ENCODE measurements at regions not wholly inside any gene's neighbourhood (a gene's known extent, or its start where the extent isn't known, plus 50 kb on each side); places are given as distances from the start of the nearest gene placed in this dataset.
A peak's percentile ranks its signal among the peaks of the same experiment; 100 is the strongest.

- Histone ChIP-seq H3K4me1 (ENCODE audit: control insufficient read depth in 2 of 3, insufficient read depth in 2 of 3, low read depth in 1 of 3, low read length in 3 of 3) (no peaks in the 10 kb centered on the region), H3K27ac (ENCODE audit: low read depth in 2 of 2, low read length in 2 of 2) (no peak overlapping the region), H3K27me3 (ENCODE audit: control insufficient read depth, insufficient read depth, low read length) (no peaks in the 10 kb centered on the region), H3K9me3 (ENCODE audit: control insufficient read depth in 2 of 3, insufficient read depth in 1 of 3, low read length in 3 of 3) (peaks cover 0 to 4% (median 0%) of the 10 kb centered on the region in 3 donors), H3K9ac (ENCODE audit: low read length in 3 of 3) (no peak overlapping the region), H3K36me3 (ENCODE audit: control insufficient read depth in 2 of 3, insufficient read depth in 3 of 3, low read length in 3 of 3) (peaks cover 0 to 2% (median 0%) of the 10 kb centered on the region in 3 donors), H3K4me3 (ENCODE audit: low read length in 3 of 3) (no peak overlapping the region)
- intact Hi-C loops (cut with DNase I), result no loop called here
- FAIRE-seq (no peak), DNase-seq (no peak)
- TF ChIP-seq, protein P1, sequence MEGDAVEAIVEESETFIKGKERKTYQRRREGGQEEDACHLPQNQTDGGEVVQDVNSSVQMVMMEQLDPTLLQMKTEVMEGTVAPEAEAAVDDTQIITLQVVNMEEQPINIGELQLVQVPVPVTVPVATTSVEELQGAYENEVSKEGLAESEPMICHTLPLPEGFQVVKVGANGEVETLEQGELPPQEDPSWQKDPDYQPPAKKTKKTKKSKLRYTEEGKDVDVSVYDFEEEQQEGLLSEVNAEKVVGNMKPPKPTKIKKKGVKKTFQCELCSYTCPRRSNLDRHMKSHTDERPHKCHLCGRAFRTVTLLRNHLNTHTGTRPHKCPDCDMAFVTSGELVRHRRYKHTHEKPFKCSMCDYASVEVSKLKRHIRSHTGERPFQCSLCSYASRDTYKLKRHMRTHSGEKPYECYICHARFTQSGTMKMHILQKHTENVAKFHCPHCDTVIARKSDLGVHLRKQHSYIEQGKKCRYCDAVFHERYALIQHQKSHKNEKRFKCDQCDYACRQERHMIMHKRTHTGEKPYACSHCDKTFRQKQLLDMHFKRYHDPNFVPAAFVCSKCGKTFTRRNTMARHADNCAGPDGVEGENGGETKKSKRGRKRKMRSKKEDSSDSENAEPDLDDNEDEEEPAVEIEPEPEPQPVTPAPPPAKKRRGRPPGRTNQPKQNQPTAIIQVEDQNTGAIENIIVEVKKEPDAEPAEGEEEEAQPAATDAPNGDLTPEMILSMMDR (IDR thresholded peaks at IDR 0.05; ENCODE audit: borderline replicate concordance, extremely low read depth, insufficient read depth), result no peak
These were observed 230.0 kb upstream of the SULF2 start for GRCh38 chr20:48015141-48015910.

GRCh38 chr20:48012401-48012974, 227.2 kb upstream of the SULF2 start:
- no peak for DNase-seq
- no peak overlapping the region for H3K27ac ChIP-seq (ENCODE audit: low read depth in 2 of 2, low read length in 2 of 2)
- TF ChIP-seq, protein P1 (IDR thresholded peaks at IDR 0.05; ENCODE audit: borderline replicate concordance, extremely low read depth, insufficient read depth), result no peak
- H3K27me3 ChIP-seq (ENCODE audit: control insufficient read depth, insufficient read depth, low read length), result no peaks in the 10 kb centered on the region
- no peak for FAIRE-seq
- H3K4me1 ChIP-seq (ENCODE audit: control insufficient read depth in 2 of 3, insufficient read depth in 2 of 3, low read depth in 1 of 3, low read length in 3 of 3), result no peaks in the 10 kb centered on the region
- intact Hi-C loops (cut with DNase I), result no loop called here
- H3K9me3 ChIP-seq (ENCODE audit: control insufficient read depth in 2 of 3, insufficient read depth in 1 of 3, low read length in 3 of 3), result peaks cover 0 to 4% (median 0%) of the 10 kb centered on the region in 3 donors
- peaks cover 0 to 2% (median 0%) of the 10 kb centered on the region in 3 donors for H3K36me3 ChIP-seq (ENCODE audit: control insufficient read depth in 2 of 3, insufficient read depth in 3 of 3, low read length in 3 of 3)
- H3K4me3 ChIP-seq (ENCODE audit: low read length in 3 of 3), result no peak overlapping the region
- H3K9ac ChIP-seq (ENCODE audit: low read length in 3 of 3), result no peak overlapping the region

GRCh38 chr20:48011025-48011424, 225.7 kb upstream of the SULF2 start:
- no peak for DNase-seq
- no peak for FAIRE-seq
- Histone ChIP-seq H3K27ac (ENCODE audit: low read depth in 2 of 2, low read length in 2 of 2) (no peak overlapping the region), H3K9ac (ENCODE audit: low read length in 3 of 3) (no peak overlapping the region), H3K27me3 (ENCODE audit: control insufficient read depth, insufficient read depth, low read length) (no peaks in the 10 kb centered on the region), H3K9me3 (ENCODE audit: control insufficient read depth in 2 of 3, insufficient read depth in 1 of 3, low read length in 3 of 3) (peaks cover 0 to 4% (median 0%) of the 10 kb centered on the region in 3 donors), H3K4me3 (ENCODE audit: low read length in 3 of 3) (peak overlapping the region in 1 of 3 donors; percentile 3), H3K4me1 (ENCODE audit: control insufficient read depth in 2 of 3, insufficient read depth in 2 of 3, low read depth in 1 of 3, low read length in 3 of 3) (no peaks in the 10 kb centered on the region), H3K36me3 (ENCODE audit: control insufficient read depth in 2 of 3, insufficient read depth in 3 of 3, low read length in 3 of 3) (peaks cover 0 to 2% (median 0%) of the 10 kb centered on the region in 3 donors)
- TF ChIP-seq, protein P1 (IDR thresholded peaks at IDR 0.05; ENCODE audit: borderline replicate concordance, extremely low read depth, insufficient read depth), result no peak
- intact Hi-C loops (cut with DNase I), result no loop called here
